Neural cell (in vitro differentiated cells): ENCODE measurements at regions not wholly inside any gene's neighbourhood (a gene's known extent, or its start where the extent isn't known, plus 50 kb on each side); places are given as distances from the start of the nearest gene placed in this dataset.

ENCODE experiments used
- H2AFZ ChIP-seq: fragments of 200-600, 300-800 bp; sonication (generic), shearing (Covaris generic); 2 replicates; pipeline ENCODE4 v1.6.0; 2014; ENCODE audit warnings: low read depth, mild to moderate bottlenecking, antibody characterized with exemption, low read length, moderate library complexity
- H3F3A ChIP-seq: fragments of 200-600 bp; shearing (Covaris generic); 2 replicates; pipeline ENCODE4 v1.6.1; 2016; ENCODE audit warnings: mild to moderate bottlenecking, moderate library complexity, mixed read lengths, antibody characterized with exemption, low read length; ENCODE audit not compliant: insufficient read depth, poor library complexity, severe bottlenecking
- H3K27ac ChIP-seq: fragments of 200-600, 300-800 bp; sonication (generic), shearing (Covaris generic); 2 replicates; pipeline ENCODE4 v1.5.1; 2014; ENCODE audit warnings: mild to moderate bottlenecking, low read length, moderate library complexity
- H3K27me3 ChIP-seq: fragments of 300-800, 200-600 bp; sonication (generic), shearing (Covaris generic); 2 replicates; pipeline ENCODE4 v1.6.0; 2014; ENCODE audit warnings: mild to moderate bottlenecking, low read depth, low read length, moderate library complexity; ENCODE audit not compliant: insufficient read depth
- H3K36me3 ChIP-seq: fragments of 300-800, 200-600 bp; sonication (generic), shearing (Covaris generic); 2 replicates; pipeline ENCODE4 v1.5.1; 2014; ENCODE audit warnings: mild to moderate bottlenecking, antibody characterized with exemption, low read length, moderate library complexity; ENCODE audit not compliant: insufficient read depth
- H3K4me2 ChIP-seq: fragments of 300-800, 200-600 bp; sonication (generic), shearing (Covaris generic); 2 replicates; pipeline ENCODE4 v1.6.0; 2014; ENCODE audit warnings: mild to moderate bottlenecking, low read length
- H3K4me3 ChIP-seq: fragments of 300-800, 200-600 bp; sonication (generic), shearing (Covaris generic); 2 replicates; pipeline ENCODE4 v1.5.1; 2014; ENCODE audit warnings: mild to moderate bottlenecking, low read length, moderate library complexity
- H3K79me2 ChIP-seq: fragments of 200-600 bp; shearing (Covaris generic); replicated peaks from 2 replicates; pipeline ENCODE4 v1.6.0; 2014; ENCODE audit warnings: mild to moderate bottlenecking, low read length, moderate library complexity; ENCODE audit not compliant: insufficient read depth
- H3K9ac ChIP-seq: fragments of 300-800, 200-600 bp; sonication (generic), shearing (Covaris generic); 2 replicates; pipeline ENCODE4 v1.6.1; 2016; ENCODE audit warnings: mild to moderate bottlenecking, low read length, mixed read lengths
- H3K9me2 ChIP-seq: fragments of 200-600 bp; shearing (Covaris generic); 2 replicates; pipeline ENCODE4 v1.6.1; 2016; ENCODE audit warnings: mild to moderate bottlenecking, low read length, mixed read lengths; ENCODE audit not compliant: insufficient read depth
- H3K9me3 ChIP-seq: fragments of 200-600, 300-800 bp; sonication (generic), shearing (Covaris generic); 2 replicates; pipeline ENCODE4 v1.6.1; 2016; ENCODE audit warnings: mild to moderate bottlenecking, mixed run types, low read length, moderate library complexity, mixed read lengths
- H4K20me1 ChIP-seq: fragments of 200-600 bp; shearing (Covaris generic); 2 replicates; pipeline ENCODE4 v1.6.1; 2016; ENCODE audit warnings: mild to moderate bottlenecking, mixed run types; ENCODE audit not compliant: insufficient read depth
- EP300 ChIP-seq: fragments of 450-650 bp; conservative IDR thresholded peaks from 2 replicates; pipeline ENCODE4 v1.6.1; 2014; ENCODE audit warnings: antibody characterized with exemption, mild to moderate bottlenecking, moderate library complexity; ENCODE audit not compliant: poor library complexity, severe bottlenecking
- EZH2 ChIP-seq: fragments of 200-600, 300-800 bp; shearing (Covaris generic), sonication (generic); IDR thresholded peaks from 2 replicates; pipeline ENCODE4 v1.6.1; 2014; ENCODE audit warnings: antibody characterized with exemption, low read length, borderline replicate concordance, mild to moderate bottlenecking; ENCODE audit not compliant: insufficient read depth, poor library complexity, severe bottlenecking
- MXI1 ChIP-seq: fragments of 450-650 bp; conservative IDR thresholded peaks from 2 replicates; pipeline ENCODE4 v1.6.1; 2014; ENCODE audit warnings: antibody characterized with exemption, mild to moderate bottlenecking; ENCODE audit not compliant: poor library complexity, severe bottlenecking
- POLR2AphosphoS5 ChIP-seq: IDR thresholded peaks from 2 replicates; pipeline ENCODE4 v1.6.1; 2012
- RAD21 ChIP-seq: fragments of 450-650 bp; conservative IDR thresholded peaks from 2 replicates; pipeline ENCODE4 v1.6.1; 2014; ENCODE audit warnings: antibody characterized with exemption, mild to moderate bottlenecking, moderate library complexity
- SMC3 ChIP-seq: fragments of 450-650 bp; conservative IDR thresholded peaks from 2 replicates; pipeline ENCODE4 v1.6.1; 2014; ENCODE audit warnings: antibody characterized with exemption, mild to moderate bottlenecking, moderate library complexity; ENCODE audit not compliant: poor library complexity
- TAF1 ChIP-seq: IDR thresholded peaks from 2 replicates; pipeline ENCODE4 v1.6.1; 2012; ENCODE audit warnings: low read depth
- TF ChIP-seq, protein P1 (sequence below): fragments of 450-650 bp; IDR thresholded peaks from 2 replicates; pipeline ENCODE4 v1.5.1; 2014; ENCODE audit warnings: antibody characterized with exemption, mild to moderate bottlenecking, moderate library complexity; ENCODE audit not compliant: poor library complexity, severe bottlenecking
- TF ChIP-seq, protein P2 (sequence below): IDR thresholded peaks from 2 replicates; pipeline ENCODE4 v1.6.1; 2012; ENCODE audit warnings: borderline replicate concordance

DNA sequence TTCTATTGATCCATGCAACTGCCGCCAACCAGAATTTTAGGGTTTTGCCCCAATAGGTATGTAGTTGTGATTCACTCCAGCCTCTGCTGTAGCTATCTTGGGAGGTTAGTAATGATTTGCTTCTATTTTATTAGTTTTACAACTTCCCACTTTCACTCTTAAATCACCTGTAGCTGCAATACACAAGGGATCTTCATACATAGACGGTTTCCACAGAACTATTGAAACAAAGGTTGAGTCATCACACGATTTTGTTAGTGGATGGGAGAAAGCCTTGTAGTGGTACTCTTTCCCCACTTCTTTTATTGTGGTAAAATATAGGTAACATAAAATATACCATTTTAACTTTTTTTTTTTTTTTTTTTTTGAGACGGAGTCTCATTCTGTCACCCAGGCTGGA is 104.2 kb upstream of the SPRED2 start:
- Histone ChIP-seq H3F3A (no peaks in the 10 kb centered on the region), H3K36me3 (no peaks in the 10 kb centered on the region), H3K9me3 (no peaks in the 10 kb centered on the region), H3K4me2 (no peak overlapping the region), H3K9ac (no peak overlapping the region), H3K27me3 (no peaks in the 10 kb centered on the region), H4K20me1 (no peaks in the 10 kb centered on the region), H3K79me2 (no peaks in the 10 kb centered on the region), H3K27ac (no peak overlapping the region), H2AFZ (no peak overlapping the region), H3K9me2 (no peaks in the 10 kb centered on the region), H3K4me3 (no peak overlapping the region)
- TF ChIP-seq, protein P1, sequence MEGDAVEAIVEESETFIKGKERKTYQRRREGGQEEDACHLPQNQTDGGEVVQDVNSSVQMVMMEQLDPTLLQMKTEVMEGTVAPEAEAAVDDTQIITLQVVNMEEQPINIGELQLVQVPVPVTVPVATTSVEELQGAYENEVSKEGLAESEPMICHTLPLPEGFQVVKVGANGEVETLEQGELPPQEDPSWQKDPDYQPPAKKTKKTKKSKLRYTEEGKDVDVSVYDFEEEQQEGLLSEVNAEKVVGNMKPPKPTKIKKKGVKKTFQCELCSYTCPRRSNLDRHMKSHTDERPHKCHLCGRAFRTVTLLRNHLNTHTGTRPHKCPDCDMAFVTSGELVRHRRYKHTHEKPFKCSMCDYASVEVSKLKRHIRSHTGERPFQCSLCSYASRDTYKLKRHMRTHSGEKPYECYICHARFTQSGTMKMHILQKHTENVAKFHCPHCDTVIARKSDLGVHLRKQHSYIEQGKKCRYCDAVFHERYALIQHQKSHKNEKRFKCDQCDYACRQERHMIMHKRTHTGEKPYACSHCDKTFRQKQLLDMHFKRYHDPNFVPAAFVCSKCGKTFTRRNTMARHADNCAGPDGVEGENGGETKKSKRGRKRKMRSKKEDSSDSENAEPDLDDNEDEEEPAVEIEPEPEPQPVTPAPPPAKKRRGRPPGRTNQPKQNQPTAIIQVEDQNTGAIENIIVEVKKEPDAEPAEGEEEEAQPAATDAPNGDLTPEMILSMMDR = no peak
- TF ChIP-seq POLR2AphosphoS5 (no peak), SMC3 (no peak)

DNA sequence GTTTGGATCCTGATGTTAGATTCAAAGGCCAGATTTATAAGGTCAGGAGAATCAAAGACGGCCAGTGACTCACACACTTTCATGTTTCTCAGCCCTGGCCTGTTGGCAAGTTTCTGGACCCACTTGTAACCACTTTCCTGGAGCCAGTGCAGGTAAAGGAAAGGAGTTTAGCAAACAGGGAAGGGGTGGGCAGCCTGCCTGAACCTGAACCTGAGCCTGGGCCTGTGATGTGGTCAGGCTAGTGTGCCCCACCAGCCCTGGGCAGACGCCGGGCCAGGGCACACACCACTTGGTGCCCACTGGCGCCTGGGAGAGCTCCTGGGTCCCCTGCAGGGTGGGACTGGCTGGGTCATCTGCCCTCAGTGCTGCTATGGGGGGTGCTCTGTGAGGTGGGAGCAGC is 100.5 kb upstream of the SPRED2 start:
- TF ChIP-seq SMC3 (no peak), EP300 (no peak), TAF1 (no peak), RAD21 (no peak), MXI1 (no peak), EZH2 (no peak), POLR2AphosphoS5 (no peak)
- TF ChIP-seq, protein P1 = no peak
- TF ChIP-seq, protein P2, sequence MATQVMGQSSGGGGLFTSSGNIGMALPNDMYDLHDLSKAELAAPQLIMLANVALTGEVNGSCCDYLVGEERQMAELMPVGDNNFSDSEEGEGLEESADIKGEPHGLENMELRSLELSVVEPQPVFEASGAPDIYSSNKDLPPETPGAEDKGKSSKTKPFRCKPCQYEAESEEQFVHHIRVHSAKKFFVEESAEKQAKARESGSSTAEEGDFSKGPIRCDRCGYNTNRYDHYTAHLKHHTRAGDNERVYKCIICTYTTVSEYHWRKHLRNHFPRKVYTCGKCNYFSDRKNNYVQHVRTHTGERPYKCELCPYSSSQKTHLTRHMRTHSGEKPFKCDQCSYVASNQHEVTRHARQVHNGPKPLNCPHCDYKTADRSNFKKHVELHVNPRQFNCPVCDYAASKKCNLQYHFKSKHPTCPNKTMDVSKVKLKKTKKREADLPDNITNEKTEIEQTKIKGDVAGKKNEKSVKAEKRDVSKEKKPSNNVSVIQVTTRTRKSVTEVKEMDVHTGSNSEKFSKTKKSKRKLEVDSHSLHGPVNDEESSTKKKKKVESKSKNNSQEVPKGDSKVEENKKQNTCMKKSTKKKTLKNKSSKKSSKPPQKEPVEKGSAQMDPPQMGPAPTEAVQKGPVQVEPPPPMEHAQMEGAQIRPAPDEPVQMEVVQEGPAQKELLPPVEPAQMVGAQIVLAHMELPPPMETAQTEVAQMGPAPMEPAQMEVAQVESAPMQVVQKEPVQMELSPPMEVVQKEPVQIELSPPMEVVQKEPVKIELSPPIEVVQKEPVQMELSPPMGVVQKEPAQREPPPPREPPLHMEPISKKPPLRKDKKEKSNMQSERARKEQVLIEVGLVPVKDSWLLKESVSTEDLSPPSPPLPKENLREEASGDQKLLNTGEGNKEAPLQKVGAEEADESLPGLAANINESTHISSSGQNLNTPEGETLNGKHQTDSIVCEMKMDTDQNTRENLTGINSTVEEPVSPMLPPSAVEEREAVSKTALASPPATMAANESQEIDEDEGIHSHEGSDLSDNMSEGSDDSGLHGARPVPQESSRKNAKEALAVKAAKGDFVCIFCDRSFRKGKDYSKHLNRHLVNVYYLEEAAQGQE = no peak
- H3K9me2 ChIP-seq = no peaks in the 10 kb centered on the region
- H3K9ac ChIP-seq = no peak overlapping the region
- H4K20me1 ChIP-seq = no peaks in the 10 kb centered on the region
- H2AFZ ChIP-seq = no peak overlapping the region
- no peaks in the 10 kb centered on the region for H3K79me2 ChIP-seq
- H3K27ac ChIP-seq = no peak overlapping the region
- H3K36me3 ChIP-seq = no peaks in the 10 kb centered on the region
- no peaks in the 10 kb centered on the region for H3K27me3 ChIP-seq
- no peak overlapping the region for H3K4me3 ChIP-seq
- no peaks in the 10 kb centered on the region for H3K9me3 ChIP-seq
- no peak overlapping the region for H3K4me2 ChIP-seq
- H3F3A ChIP-seq = no peaks in the 10 kb centered on the region
